Adrenal gland (tissue), 9 donors: ENCODE measurements at regions not wholly inside any gene's neighbourhood (a gene's known extent, or its start where the extent isn't known, plus 50 kb on each side); places are given as distances from the start of the nearest gene placed in this dataset.

ENCODE experiments used
- DNase-seq, 7 donors: peaks; one replicate each; pipeline ENCODE4 v3.0.0-alpha.2; 2019 to 2020
- H3K27ac ChIP-seq, 5 donors: fragments of 200-600 bp; sonication (generic) in 4 of 5; 1 replicate in 3 of 5; 2 replicates in 2 of 5; pipeline versions ENCODE4 v1.5.1 to v1.8.0; 2016 to 2020; ENCODE audit warnings: mild to moderate bottlenecking in 1 of 5
- H3K27me3 ChIP-seq: fragments of 200-600 bp; 2 replicates; pipeline ENCODE4 v1.8.0; 2021
- H3K36me3 ChIP-seq, 2 donors: fragments of 200-600 bp; replicated peaks in 1 of 2; 1 replicate in 1 of 2; 2 replicates in 1 of 2; pipeline versions ENCODE4 v1.5.1 to v1.8.0; 2018 to 2022
- H3K4me1 ChIP-seq, 2 donors: fragments of 200-600 bp; replicated peaks in 1 of 2; 1 replicate in 1 of 2; 2 replicates in 1 of 2; pipeline versions ENCODE4 v1.5.1 to v1.8.0; 2018 to 2021
- H3K4me3 ChIP-seq, 4 donors: fragments of 200-600 bp; sonication (generic) in 3 of 4; one replicate each; pipeline ENCODE4 v1.5.1; 2016 to 2018
- H3K9me3 ChIP-seq, 3 donors: fragments of 200-600 bp; sonication (generic) in 1 of 3; replicated peaks in 1 of 3; 1 replicate in 2 of 3; 2 replicates in 1 of 3; pipeline versions ENCODE4 v1.5.1 to v1.8.0; 2016 to 2021
- CTCF ChIP-seq, 6 experiments: fragments of 450-650 bp in 4 of 6; fragments of 200-600 bp in 2 of 6; sonication (generic) in 1 of 6; IDR thresholded peaks; 1 replicate in 5 of 6; 2 replicates in 1 of 6; pipeline versions ENCODE4 v1.5.1 to v1.8.0; 2016 to 2021; ENCODE audit warnings: antibody characterized with exemption in 6 of 6, mild to moderate bottlenecking in 2 of 6, moderate library complexity in 1 of 6
- POLR2A ChIP-seq, 2 donors: fragments of 450-650 bp; IDR thresholded peaks; one replicate each; pipeline ENCODE4 v1.6.1; 2017; ENCODE audit warnings: antibody characterized with exemption in 2 of 2, mild to moderate bottlenecking in 2 of 2, moderate library complexity in 1 of 2
- WGBS, 4 donors: extraction: QIAGEN DNeasy Blood & Tissue Kit in 2 of 4; methylation state at CpG; one replicate each; pipeline versions ENCODE4 v1.1.5 to v1.1.7; 2013 to 2017; 5-methylcytosine and 5-hydroxymethylcytosine counted together
- intact Hi-C, 2 donors: fragments of 100-400 bp; cut with DNase I; formaldehyde crosslinking; loops; one replicate each; pipeline versions ENCODE4 v1.14.1 to v1.15.0; 2022 to 2023
- donor health status: healthy with polysubstance abuse.
- donor health status: Bipolar disorder and iron deficiency.
- donor health status: DM: yes; HTN: yes; CAD: no.
- donor health status: DM: no; HTN: no; CAD: no.
- donor health status: DM: no; HTN: no; CAD: no.

- DNase-seq, result no peak
- 76 to 82% (median 81%) methylated on average over 6 to 9 of the region's 9 CpGs; no CpG with 5 or more reads in 1 of the 4 donors for WGBS, 4 donors
- H3K27ac ChIP-seq, result no peak overlapping the region
- peaks cover 6% of the 10 kb centered on the region for H3K27me3 ChIP-seq
- no peak for TF ChIP-seq POLR2A (IDR thresholded peaks at IDR 0.05)
- TF ChIP-seq CTCF (IDR thresholded peaks at IDR 0.05), result no peak
- intact Hi-C loops, result no loop called here
- H3K36me3 ChIP-seq, result no peaks in the 10 kb centered on the region
- H3K4me1 ChIP-seq, result no peaks in the 10 kb centered on the region
- H3K9me3 ChIP-seq, result no peaks in the 10 kb centered on the region
- no peak overlapping the region for H3K4me3 ChIP-seq
These were observed 197.6 kb downstream of the PHETA1 start for GRCh38 chr12:111171345-111171744.

- Histone ChIP-seq H3K27me3 (peaks cover 6% of the 10 kb centered on the region), H3K4me3 (no peak overlapping the region), H3K36me3 (no peaks in the 10 kb centered on the region), H3K4me1 (no peaks in the 10 kb centered on the region), H3K9me3 (no peaks in the 10 kb centered on the region), H3K27ac (no peak overlapping the region)
- intact Hi-C loops, result no loop called here
- 42 to 54% (median 49%) methylated on average over 8 of the region's 8 CpGs for WGBS, 4 donors
- peak in 2 of 7 donors; percentile 13 to 22 for DNase-seq
- no peak for TF ChIP-seq CTCF (IDR thresholded peaks at IDR 0.05)
- TF ChIP-seq POLR2A (IDR thresholded peaks at IDR 0.05), result no peak
These were observed 198.4 kb downstream of the PHETA1 start for GRCh38 chr12:111170543-111170942.

- no peaks in the 10 kb centered on the region for H3K4me1 ChIP-seq
- DNase-seq, result no peak
- TF ChIP-seq CTCF (IDR thresholded peaks at IDR 0.05) (no peak), POLR2A (IDR thresholded peaks at IDR 0.05) (no peak)
- H3K4me3 ChIP-seq, result no peak overlapping the region
- H3K9me3 ChIP-seq, result no peaks in the 10 kb centered on the region
- peaks cover 6% of the 10 kb centered on the region for H3K27me3 ChIP-seq
- intact Hi-C loops, result no loop called here
- no peak overlapping the region for H3K27ac ChIP-seq
- H3K36me3 ChIP-seq, result no peaks in the 10 kb centered on the region
- 76 to 85% (median 82%) methylated on average over 13 of the region's 13 CpGs for WGBS, 4 donors
These were observed 199.4 kb downstream of the PHETA1 start for GRCh38 chr12:111169456-111169855.

- Histone ChIP-seq H3K27me3 (peaks cover 6% of the 10 kb centered on the region), H3K4me1 (no peaks in the 10 kb centered on the region), H3K36me3 (no peaks in the 10 kb centered on the region), H3K4me3 (no peak overlapping the region), H3K9me3 (no peaks in the 10 kb centered on the region), H3K27ac (no peak overlapping the region)
- DNase-seq, result no peak
- TF ChIP-seq POLR2A (IDR thresholded peaks at IDR 0.05), result no peak
- TF ChIP-seq CTCF (IDR thresholded peaks at IDR 0.05), result no peak
- intact Hi-C loops, result no loop called here
- WGBS, 4 donors, result 89 to 95% (median 94%) methylated on average over 8 of the region's 8 CpGs
These were observed 199.9 kb downstream of the PHETA1 start for GRCh38 chr12:111169032-111169431.
